DND-41 (cell line): ENCODE measurements at regions not wholly inside any gene's neighbourhood (a gene's known extent, or its start where the extent isn't known, plus 50 kb on each side); places are given as distances from the start of the nearest gene placed in this dataset.
"Not testable (repeated sequence)": the region's sequence is repeated elsewhere in the genome, so short reads cannot be mapped to it uniquely, and the experiment has no call there.

ENCODE experiments used
- ATAC-seq: fragments of 200-7000 bp; cut with Tn5 transposase; 3 replicates; pipeline ENCODE4 v1.9.1; 2021; ENCODE audit warnings: low read depth; ENCODE audit not compliant: insufficient read depth
- DNase-seq: peaks from one replicate; pipeline ENCODE4 v3.0.0-alpha.2; 2020
- H2AFZ ChIP-seq: 2 replicates; pipeline ENCODE4 v1.6.0; 2012; ENCODE audit warnings: low read depth, low read length
- H3K27ac ChIP-seq: 2 replicates; pipeline ENCODE4 v1.5.1; 2012; ENCODE audit warnings: low read length, inconsistent platforms
- H3K27me3 ChIP-seq: fragments of 200-600 bp; sonication (generic); 2 replicates; pipeline ENCODE4 v1.6.0; 2012; ENCODE audit warnings: low read length, mild to moderate bottlenecking, inconsistent platforms; ENCODE audit not compliant: insufficient read depth, poor library complexity
- H3K36me3 ChIP-seq: 2 replicates; pipeline ENCODE4 v1.5.1; 2012; ENCODE audit warnings: low read length, inconsistent platforms; ENCODE audit not compliant: insufficient read depth
- H3K4me1 ChIP-seq: 2 replicates; pipeline ENCODE4 v1.5.1; 2012; ENCODE audit warnings: mild to moderate bottlenecking, low read length; ENCODE audit not compliant: insufficient read depth
- H3K4me2 ChIP-seq: 2 replicates; pipeline ENCODE4 v1.6.0; 2012; ENCODE audit warnings: mild to moderate bottlenecking, moderate library complexity, low read length, inconsistent platforms; ENCODE audit not compliant: insufficient read depth
- H3K4me3 ChIP-seq, 2 experiments: fragments of 200-600 bp in 1 of 2; shearing (Covaris generic) in 1 of 2; 2 replicates each; pipeline ENCODE4 v1.5.1; 2012 to 2016; ENCODE audit warnings: inconsistent platforms in 2 of 2, low read length in 2 of 2, mild to moderate bottlenecking in 2 of 2, low read depth in 1 of 2, moderate library complexity in 1 of 2
- H3K79me2 ChIP-seq: 2 replicates; pipeline ENCODE4 v1.6.0; 2012; ENCODE audit warnings: low read length, inconsistent platforms; ENCODE audit not compliant: insufficient read depth
- H3K9ac ChIP-seq: 2 replicates; pipeline ENCODE4 v1.6.0; 2012; ENCODE audit warnings: low read depth, mild to moderate bottlenecking, inconsistent platforms, low read length, moderate library complexity
- H3K9me3 ChIP-seq: 2 replicates; pipeline ENCODE4 v1.5.1; 2012; ENCODE audit warnings: low read length, moderate library complexity, mild to moderate bottlenecking, inconsistent platforms; ENCODE audit not compliant: insufficient read depth, severe bottlenecking
- H4K20me1 ChIP-seq: 2 replicates; pipeline ENCODE4 v1.6.0; 2012; ENCODE audit warnings: low read length; ENCODE audit not compliant: insufficient read depth
- EZH2 ChIP-seq: IDR thresholded peaks from 3 replicates; pipeline ENCODE4 v1.6.1; 2012; ENCODE audit warnings: borderline replicate concordance, low read depth, mild to moderate bottlenecking, moderate library complexity, low read length, inconsistent platforms; ENCODE audit not compliant: severe bottlenecking
- TF ChIP-seq, protein P1 (sequence below): IDR thresholded peaks from 2 replicates; pipeline ENCODE4 v1.5.1; 2012; ENCODE audit warnings: borderline replicate concordance, low read length, moderate library complexity, mild to moderate bottlenecking; ENCODE audit not compliant: poor library complexity, severe bottlenecking; ENCODE audit errors: extremely low read depth

DNA sequence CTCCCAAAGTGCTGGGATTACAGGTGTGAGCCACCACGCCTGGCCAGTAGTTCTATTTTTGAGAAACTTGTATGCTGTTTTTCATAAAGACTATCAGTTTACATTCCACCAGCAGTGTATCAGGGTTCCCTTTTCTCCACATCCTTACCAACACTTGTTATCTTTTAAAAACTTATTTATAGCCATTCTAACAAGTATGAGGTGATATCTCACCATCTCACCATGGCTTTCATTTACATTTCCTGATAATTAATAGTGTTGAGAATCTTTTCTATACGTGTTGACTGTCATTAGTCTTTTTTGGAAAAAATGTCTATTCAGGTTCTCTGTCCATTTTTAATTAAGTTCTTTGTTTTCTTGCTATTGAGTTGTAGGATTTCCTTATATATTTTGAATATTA lies 416.1 kb downstream of the NEBL start:
- no peak for TF ChIP-seq EZH2
- TF ChIP-seq, protein P1, sequence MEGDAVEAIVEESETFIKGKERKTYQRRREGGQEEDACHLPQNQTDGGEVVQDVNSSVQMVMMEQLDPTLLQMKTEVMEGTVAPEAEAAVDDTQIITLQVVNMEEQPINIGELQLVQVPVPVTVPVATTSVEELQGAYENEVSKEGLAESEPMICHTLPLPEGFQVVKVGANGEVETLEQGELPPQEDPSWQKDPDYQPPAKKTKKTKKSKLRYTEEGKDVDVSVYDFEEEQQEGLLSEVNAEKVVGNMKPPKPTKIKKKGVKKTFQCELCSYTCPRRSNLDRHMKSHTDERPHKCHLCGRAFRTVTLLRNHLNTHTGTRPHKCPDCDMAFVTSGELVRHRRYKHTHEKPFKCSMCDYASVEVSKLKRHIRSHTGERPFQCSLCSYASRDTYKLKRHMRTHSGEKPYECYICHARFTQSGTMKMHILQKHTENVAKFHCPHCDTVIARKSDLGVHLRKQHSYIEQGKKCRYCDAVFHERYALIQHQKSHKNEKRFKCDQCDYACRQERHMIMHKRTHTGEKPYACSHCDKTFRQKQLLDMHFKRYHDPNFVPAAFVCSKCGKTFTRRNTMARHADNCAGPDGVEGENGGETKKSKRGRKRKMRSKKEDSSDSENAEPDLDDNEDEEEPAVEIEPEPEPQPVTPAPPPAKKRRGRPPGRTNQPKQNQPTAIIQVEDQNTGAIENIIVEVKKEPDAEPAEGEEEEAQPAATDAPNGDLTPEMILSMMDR = no peak
- ATAC-seq = no peak
- DNase-seq = no peak
- H3K36me3 ChIP-seq = no peaks in the 10 kb centered on the region
- H3K4me1 ChIP-seq = no peaks in the 10 kb centered on the region
- no peaks in the 10 kb centered on the region for H3K27me3 ChIP-seq
- no peak overlapping the region for H2AFZ ChIP-seq
- no peaks in the 10 kb centered on the region for H3K9me3 ChIP-seq
- H3K79me2 ChIP-seq = no peaks in the 10 kb centered on the region
- no peak overlapping the region for H3K9ac ChIP-seq
- no peak overlapping the region for H3K4me2 ChIP-seq
- H3K27ac ChIP-seq = no peak overlapping the region
- H3K4me3 ChIP-seq = no peak overlapping the region
- no peaks in the 10 kb centered on the region for H4K20me1 ChIP-seq

DNA sequence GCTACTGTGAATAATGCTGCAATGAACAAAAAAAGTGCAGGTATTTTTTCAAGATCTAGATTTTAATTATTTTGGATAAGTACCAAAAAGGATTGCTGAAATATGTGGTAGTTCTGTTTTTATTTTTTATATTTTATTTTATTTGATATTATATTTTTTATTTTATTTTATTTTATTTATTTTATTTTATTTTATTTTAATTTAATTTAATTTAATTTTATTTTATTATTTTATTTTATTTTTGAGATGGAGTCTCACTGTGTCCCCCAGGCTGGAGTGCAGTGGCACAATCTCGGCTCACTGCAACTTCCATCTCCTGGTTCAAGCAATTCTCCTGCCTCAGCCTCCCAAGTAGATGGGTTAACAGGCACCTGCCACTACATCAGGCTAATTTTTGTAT lies 416.5 kb downstream of the NEBL start:
- not testable (repeated sequence) for H3K9me3 ChIP-seq, ATAC-seq, H3K4me3 ChIP-seq, H3K27me3 ChIP-seq, H3K4me2 ChIP-seq, H3K27ac ChIP-seq, H3K4me1 ChIP-seq, H3K79me2 ChIP-seq, H3K36me3 ChIP-seq, H2AFZ ChIP-seq, H3K9ac ChIP-seq, DNase-seq, H4K20me1 ChIP-seq

DNA sequence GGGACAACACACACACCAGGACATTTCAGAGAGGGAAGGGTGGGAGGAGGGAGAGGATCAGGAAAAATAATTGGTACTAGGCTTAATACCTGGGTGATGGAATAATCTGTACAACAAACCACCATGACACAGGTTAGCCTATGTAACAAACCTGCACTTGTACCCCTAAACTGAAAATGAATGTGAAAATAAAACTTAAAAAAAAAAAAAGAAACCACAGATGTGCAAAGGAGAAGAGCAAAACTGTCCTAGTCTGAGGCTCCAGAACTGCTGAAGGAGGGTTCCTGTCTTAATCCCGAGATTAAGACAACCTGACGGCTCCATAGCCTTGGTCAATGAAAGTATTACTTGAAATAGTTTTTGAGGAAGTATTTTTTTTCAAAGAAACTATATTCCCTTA lies 423.0 kb downstream of the NEBL start:
- H3K27me3 ChIP-seq = no peaks in the 10 kb centered on the region
- H3K27ac ChIP-seq = no peak overlapping the region
- ATAC-seq (no peak), DNase-seq (no peak)
- H3K4me2 ChIP-seq = no peak overlapping the region
- H3K9ac ChIP-seq = no peak overlapping the region
- H3K4me1 ChIP-seq = no peaks in the 10 kb centered on the region
- H2AFZ ChIP-seq = no peak overlapping the region
- H3K79me2 ChIP-seq = no peaks in the 10 kb centered on the region
- no peaks in the 10 kb centered on the region for H3K9me3 ChIP-seq
- TF ChIP-seq, protein P1 = no peak
- TF ChIP-seq EZH2 = no peak
- H3K36me3 ChIP-seq = no peaks in the 10 kb centered on the region
- H4K20me1 ChIP-seq = no peaks in the 10 kb centered on the region
- H3K4me3 ChIP-seq = no peak overlapping the region

DNA sequence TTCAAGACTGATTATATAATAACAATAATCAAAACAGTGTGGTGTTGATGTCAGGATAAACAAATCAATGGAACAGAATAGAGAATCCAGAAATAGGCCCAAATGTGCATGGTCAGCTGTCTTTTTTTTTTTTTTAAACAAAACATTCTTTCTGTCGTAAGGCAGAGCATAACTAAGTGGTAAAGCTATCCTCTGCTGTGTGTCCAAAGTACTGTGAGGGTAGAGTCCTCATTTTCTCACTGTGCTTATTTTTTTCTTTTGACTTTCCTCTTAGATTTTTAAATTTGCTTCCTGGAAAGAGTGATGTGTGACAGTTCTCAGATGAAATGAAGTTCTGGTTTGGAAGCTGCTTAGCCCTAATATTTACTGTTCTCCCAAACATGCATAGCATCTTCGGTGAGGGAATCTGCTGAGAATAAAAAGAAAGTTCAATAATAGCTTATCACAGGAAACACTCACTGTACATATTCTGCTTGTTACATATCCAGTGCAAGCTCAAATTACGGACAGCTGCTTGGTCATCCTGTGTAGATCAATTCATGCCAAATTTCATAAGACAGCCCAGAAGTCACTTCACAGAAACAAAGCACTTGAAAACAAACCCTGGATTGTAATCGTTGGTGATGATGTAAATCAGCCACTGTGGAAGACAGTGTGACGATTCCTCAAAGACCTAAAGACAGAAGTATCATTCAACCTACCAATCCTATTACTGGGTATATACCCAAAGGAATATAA lies 423.9 kb downstream of the NEBL start:
- no peaks in the 10 kb centered on the region for H4K20me1 ChIP-seq
- no peaks in the 10 kb centered on the region for H3K36me3 ChIP-seq
- no peak for ATAC-seq

More for the DNA sequence above, 423.9 kb downstream of the NEBL start:
- no peak for TF ChIP-seq EZH2
- TF ChIP-seq, protein P1 = no peak
- Histone ChIP-seq H3K4me1 (no peaks in the 10 kb centered on the region), H3K9ac (no peak overlapping the region), H3K27ac (no peak overlapping the region), H3K4me2 (no peak overlapping the region), H3K27me3 (no peaks in the 10 kb centered on the region), H2AFZ (no peak overlapping the region), H3K79me2 (no peaks in the 10 kb centered on the region), H3K4me3 (no peak overlapping the region), H3K9me3 (no peaks in the 10 kb centered on the region)
- no peak for DNase-seq
